K562 (cell line): ENCODE measurements at regions not wholly inside any gene's neighbourhood (a gene's known extent, or its start where the extent isn't known, plus 50 kb on each side); places are given as distances from the start of the nearest gene placed in this dataset.

Experiments
- ATAC-seq: fragments of 200-7000 bp; cut with Tn5 transposase; 3 replicates; pipeline ENCODE4 v1.9.1; 2020; ENCODE audit warnings: moderate library complexity
- BruUV-seq: library from RNA; stranded (reverse); fragments of 400-500 nt; replicated peaks from 2 replicates; lab custom pipeline; 2021; lab: Mats Ljungman, UMichigan
- CTCF ChIA-PET: fragments of 300-600 bp; formaldehyde crosslinking; extraction: SDS; loops from one replicate; lab custom pipeline; 2021; ENCODE audit warnings: low intra/inter-chr PET ratio; lab: Yijun Ruan, JAX
- POLR2A ChIA-PET: fragments of 300-600, 350-650 bp; sonication (Branson Sonifier 250); formaldehyde crosslinking; extraction: SDS; loops from one replicate; lab custom pipeline; 2021; ENCODE audit warnings: antibody characterized with exemption, inconsistent platforms; lab: Yijun Ruan, JAX
- DNase-seq, 4 experiments: peaks; one replicate each; pipeline versions ENCODE4 v3.0.0 to v3.0.0-alpha.2; 2011 to 2018; ENCODE audit warnings: low spot score in 3 of 4, mixed read lengths in 3 of 4; ENCODE audit errors: extremely low read depth in 1 of 4
- FAIRE-seq: peaks from 2 replicates; lab custom pipeline; 2011; peaks lifted over from hg19 to GRCh38; lab: Jason Lieb, UNC
- H2AFZ ChIP-seq: 2 replicates; pipeline ENCODE4 v1.6.0; 2011; ENCODE audit warnings: low read depth, low read length, control low read depth, inconsistent platforms
- H3K27ac ChIP-seq: fragments of 200-600 bp; 3 replicates; pipeline ENCODE4 v1.8.0; 2011; ENCODE audit warnings: low read depth, mild to moderate bottlenecking, control low read depth, inconsistent platforms, low read length, moderate library complexity, mixed read lengths; ENCODE audit errors: extremely low read depth
- H3K27me3 ChIP-seq, 2 experiments: fragments of 300-600 bp in 1 of 2; 2 replicates in 1 of 2; 3 replicates in 1 of 2; pipeline versions ENCODE4 v1.6.0 to v1.8.0; 2011; ENCODE audit warnings: inconsistent platforms in 2 of 2, low read length in 2 of 2, mild to moderate bottlenecking in 1 of 2, mixed read lengths in 1 of 2, moderate library complexity in 1 of 2; ENCODE audit not compliant: control insufficient read depth in 2 of 2, insufficient read depth in 2 of 2
- H3K36me3 ChIP-seq: fragments of 300-600 bp; 3 replicates; pipeline ENCODE4 v1.8.0; 2011; ENCODE audit warnings: mild to moderate bottlenecking, low read length, inconsistent platforms; ENCODE audit not compliant: control insufficient read depth, insufficient read depth
- H3K4me1 ChIP-seq, 2 experiments: fragments of 200-600 bp in 1 of 2; replicated peaks in 1 of 2; 2 replicates in 1 of 2; 3 replicates in 1 of 2; pipeline versions ENCODE4 v1.5.1 to v1.8.0; 2011; ENCODE audit warnings: inconsistent platforms in 2 of 2, low read length in 2 of 2, mild to moderate bottlenecking in 1 of 2, mixed read lengths in 1 of 2, moderate library complexity in 1 of 2; ENCODE audit not compliant: control insufficient read depth in 2 of 2, insufficient read depth in 2 of 2
- H3K4me2 ChIP-seq: 2 replicates; pipeline ENCODE4 v1.6.1; 2011; ENCODE audit warnings: low read length, control low read depth, inconsistent platforms, mixed read lengths; ENCODE audit not compliant: insufficient read depth
- H3K4me3 ChIP-seq: fragments of 200-600 bp; sonication (generic), shearing (Covaris generic); 2 replicates; pipeline ENCODE4 v1.5.1; 2016; ENCODE audit warnings: control low read depth, inconsistent platforms
- H3K79me2 ChIP-seq: fragments of 200-600 bp; 3 replicates; pipeline ENCODE4 v1.8.0; 2011; ENCODE audit warnings: low read length, inconsistent platforms; ENCODE audit not compliant: control insufficient read depth, insufficient read depth
- H3K9ac ChIP-seq, 2 experiments: 2 replicates each; pipeline versions ENCODE4 v1.6.0 to v1.6.1; 2011; ENCODE audit warnings: low read depth in 2 of 2, low read length in 2 of 2, control low read depth in 1 of 2, inconsistent platforms in 1 of 2, mild to moderate bottlenecking in 1 of 2, mixed read lengths in 1 of 2; ENCODE audit not compliant: insufficient read depth in 1 of 2
- H3K9me1 ChIP-seq: one replicate; pipeline ENCODE4 v1.6.0; 2011; ENCODE audit warnings: inconsistent platforms, mild to moderate bottlenecking, low read length, moderate library complexity; ENCODE audit not compliant: control insufficient read depth, insufficient read depth
- H3K9me3 ChIP-seq: replicated peaks from 2 replicates; pipeline ENCODE4 v1.5.1; 2011; ENCODE audit warnings: low read depth, low read length, inconsistent platforms; ENCODE audit not compliant: control insufficient read depth, insufficient read depth
- H4K20me1 ChIP-seq: replicated peaks from 2 replicates; pipeline ENCODE4 v1.6.1; 2011; ENCODE audit warnings: low read length, inconsistent platforms, mixed read lengths; ENCODE audit not compliant: control insufficient read depth, insufficient read depth
- CCNT2 ChIP-seq: IDR thresholded peaks from 2 replicates; pipeline ENCODE4 v1.6.1; 2011; ENCODE audit warnings: borderline replicate concordance, low read depth, mild to moderate bottlenecking, moderate library complexity, mixed read lengths, low read length; ENCODE audit not compliant: insufficient read length; ENCODE audit errors: extremely low read depth
- CREBBP ChIP-seq: IDR thresholded peaks from one replicate; pipeline ENCODE4 v1.6.1; 2012; ENCODE audit warnings: low read depth, mild to moderate bottlenecking, control low read depth, inconsistent platforms, low read length
- ERF ChIP-seq: fragments of 450-650 bp; formaldehyde crosslinking; IDR thresholded peaks from 2 replicates; pipeline ENCODE4 v1.4.0; 2020; ENCODE audit warnings: mild to moderate bottlenecking, mixed read lengths
- NR4A1 ChIP-seq, 2 experiments: fragments of 250-450 bp in 1 of 2; fragments of 450-650 bp in 1 of 2; sonication (Bioruptor Pico) in 1 of 2; IDR thresholded peaks; 2 replicates each; pipeline versions ENCODE4 v1.4.0 to v1.6.1; 2016 to 2020; ENCODE audit warnings: mild to moderate bottlenecking in 2 of 2, missing compliant biosample characterization in 1 of 2, missing genetic modification characterization in 1 of 2, moderate library complexity in 1 of 2
- RAD51 ChIP-seq: fragments of 450-650 bp; IDR thresholded peaks from 2 replicates; pipeline ENCODE4 v1.7.1; 2016; ENCODE audit warnings: low read depth, mild to moderate bottlenecking, borderline replicate concordance
- ZNF121 ChIP-seq: sonication (generic); formaldehyde crosslinking; conservative IDR thresholded peaks from 2 replicates; pipeline ENCODE4 v1.8.0; 2022; ENCODE audit warnings: missing genetic modification reagents
- ZNF586 ChIP-seq: fragments of 450-650 bp; formaldehyde crosslinking; conservative IDR thresholded peaks from 2 replicates; pipeline ENCODE4 v1.4.0; 2020; ENCODE audit warnings: mild to moderate bottlenecking, moderate library complexity
- ZNF75A ChIP-seq: fragments of 450-650 bp; formaldehyde crosslinking; IDR thresholded peaks from 2 replicates; pipeline ENCODE4 v1.4.0; 2020; ENCODE audit warnings: mild to moderate bottlenecking
- WGBS: fragments of 100-300 bp; shearing (Covaris generic); methylation state at CpG from one replicate; pipeline ENCODE4 v1.1.6; 2016; ENCODE audit warnings: low coverage, mixed read lengths; ENCODE audit not compliant: insufficient coverage; ENCODE audit errors: missing lambda C conversion rate; 5-methylcytosine and 5-hydroxymethylcytosine counted together
- in situ Hi-C: fragments of 300-500 bp; cut with MboI; formaldehyde crosslinking; loops from 4 replicates; pipeline ENCODE4 v1.15.0; 2018; ENCODE audit warnings: inconsistent platforms, mixed read lengths
- intact Hi-C: fragments of 100-400 bp; cut with micrococcal nuclease; formaldehyde crosslinking; loops from 2 replicates; pipeline ENCODE4 v1.14.2; 2022
- TF ChIP-seq, protein P1 (sequence below): sonication (generic); formaldehyde crosslinking; IDR thresholded peaks from 2 replicates; pipeline ENCODE4 v1.8.1; 2023; ENCODE audit warnings: mild to moderate bottlenecking, missing genetic modification reagents
- TF ChIP-seq, protein P2 (sequence below): sonication (generic); formaldehyde crosslinking; IDR thresholded peaks from 2 replicates; pipeline ENCODE4 v1.8.0; 2022; ENCODE audit warnings: mild to moderate bottlenecking, low read depth, missing genetic modification reagents
- TF ChIP-seq, protein P3 (sequence below): sonication (generic); formaldehyde crosslinking; IDR thresholded peaks from 2 replicates; pipeline ENCODE4 v1.8.1; 2023; ENCODE audit warnings: mild to moderate bottlenecking, missing genetic modification reagents
- TF ChIP-seq, protein P4 (sequence below): fragments of 250-450 bp; sonication (Bioruptor Pico); IDR thresholded peaks from 2 replicates; pipeline ENCODE4 v1.5.1; 2021; ENCODE audit warnings: mild to moderate bottlenecking

DNA sequence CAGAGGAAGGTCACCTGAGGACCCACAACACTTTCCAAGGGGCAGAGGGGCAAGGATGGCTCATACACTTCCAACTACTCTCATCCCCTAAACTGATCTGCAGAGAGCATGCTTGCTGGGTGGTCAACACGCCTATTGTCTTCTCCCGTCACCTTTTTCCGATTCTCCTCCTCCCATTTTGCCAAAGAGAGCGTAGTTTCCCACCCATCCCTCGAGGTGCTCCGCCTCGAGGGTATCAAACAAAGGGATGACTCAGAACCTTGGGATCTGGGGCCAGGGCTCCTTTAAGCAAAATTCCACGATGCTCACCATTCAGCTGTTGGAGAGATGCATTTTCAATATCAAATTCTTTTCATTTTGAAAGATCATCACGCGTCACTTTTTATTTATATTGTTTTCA is 507.5 kb upstream of the SULF2 start (continued):
- TF ChIP-seq RAD51 (no peak), ZNF121 (CRISPR knock-in tag) (no peak)
- TF ChIP-seq, protein P1, sequence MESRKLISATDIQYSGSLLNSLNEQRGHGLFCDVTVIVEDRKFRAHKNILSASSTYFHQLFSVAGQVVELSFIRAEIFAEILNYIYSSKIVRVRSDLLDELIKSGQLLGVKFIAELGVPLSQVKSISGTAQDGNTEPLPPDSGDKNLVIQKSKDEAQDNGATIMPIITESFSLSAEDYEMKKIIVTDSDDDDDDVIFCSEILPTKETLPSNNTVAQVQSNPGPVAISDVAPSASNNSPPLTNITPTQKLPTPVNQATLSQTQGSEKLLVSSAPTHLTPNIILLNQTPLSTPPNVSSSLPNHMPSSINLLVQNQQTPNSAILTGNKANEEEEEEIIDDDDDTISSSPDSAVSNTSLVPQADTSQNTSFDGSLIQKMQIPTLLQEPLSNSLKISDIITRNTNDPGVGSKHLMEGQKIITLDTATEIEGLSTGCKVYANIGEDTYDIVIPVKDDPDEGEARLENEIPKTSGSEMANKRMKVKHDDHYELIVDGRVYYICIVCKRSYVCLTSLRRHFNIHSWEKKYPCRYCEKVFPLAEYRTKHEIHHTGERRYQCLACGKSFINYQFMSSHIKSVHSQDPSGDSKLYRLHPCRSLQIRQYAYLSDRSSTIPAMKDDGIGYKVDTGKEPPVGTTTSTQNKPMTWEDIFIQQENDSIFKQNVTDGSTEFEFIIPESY (CRISPR knock-in tag), result no peak
- TF ChIP-seq, protein P2, sequence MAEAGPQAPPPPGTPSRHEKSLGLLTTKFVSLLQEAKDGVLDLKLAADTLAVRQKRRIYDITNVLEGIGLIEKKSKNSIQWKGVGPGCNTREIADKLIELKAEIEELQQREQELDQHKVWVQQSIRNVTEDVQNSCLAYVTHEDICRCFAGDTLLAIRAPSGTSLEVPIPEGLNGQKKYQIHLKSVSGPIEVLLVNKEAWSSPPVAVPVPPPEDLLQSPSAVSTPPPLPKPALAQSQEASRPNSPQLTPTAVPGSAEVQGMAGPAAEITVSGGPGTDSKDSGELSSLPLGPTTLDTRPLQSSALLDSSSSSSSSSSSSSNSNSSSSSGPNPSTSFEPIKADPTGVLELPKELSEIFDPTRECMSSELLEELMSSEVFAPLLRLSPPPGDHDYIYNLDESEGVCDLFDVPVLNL (CRISPR knock-in tag), result no peak

DNA sequence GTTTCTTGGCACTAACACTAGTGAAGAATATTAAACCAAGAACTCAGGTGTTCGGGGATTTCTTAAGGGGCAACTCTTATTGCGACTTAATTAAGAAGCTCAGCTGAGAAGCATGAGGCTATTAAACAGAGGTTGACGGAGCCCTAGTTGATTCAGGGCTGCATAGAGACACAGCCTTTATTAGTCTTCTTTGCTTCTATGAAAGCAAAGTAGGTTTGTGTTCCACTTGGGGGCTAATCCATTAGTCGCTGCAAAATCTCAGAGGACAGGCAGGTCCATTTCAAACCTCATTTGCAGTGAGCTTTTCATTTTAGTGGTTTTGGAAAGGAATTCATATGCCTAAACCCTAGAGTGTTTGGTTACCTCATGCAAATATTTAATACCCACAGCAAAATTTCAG is 506.6 kb upstream of the SULF2 start:
- Histone ChIP-seq H3K4me1 (no peaks in the 10 kb centered on the region), H3K27me3 (peaks cover 8 to 11% of the 10 kb centered on the region in 2 experiments; a peak in 4 of 5 replicates), H3K36me3 (no peaks in the 10 kb centered on the region), H4K20me1 (no peaks in the 10 kb centered on the region), H3K4me2 (no peak overlapping the region), H3K79me2 (no peaks in the 10 kb centered on the region), H3K4me3 (no peak overlapping the region), H3K9me1 (no peaks in the 10 kb centered on the region), H3K9me3 (no peaks in the 10 kb centered on the region), H3K27ac (no peak overlapping the region), H3K9ac (no peak overlapping the region), H2AFZ (no peak overlapping the region)
- BruUV-seq, result no TSS peak
- intact Hi-C loops, result no loop called here
- no peak for ATAC-seq
- no peak for FAIRE-seq
- 0% methylated on average over 4 of the region's 4 CpGs for WGBS
- in situ Hi-C loops, result no loop called here
- POLR2A ChIA-PET, result interaction anchor here (0.7 kb wide), 1 partner anchor 612 kb away, joined by 3 read pairs; no protein-coding TSS in a partner anchor
- DNase-seq, result no peak
- CTCF ChIA-PET, result no interaction called here
- TF ChIP-seq ZNF75A (CRISPR knock-in tag), result no peak
- TF ChIP-seq CREBBP, result no peak
- TF ChIP-seq NR4A1 (CRISPR knock-in tag; IDR thresholded peaks at IDR 0.05), result no peak
- TF ChIP-seq NR4A1 (tag; IDR thresholded peaks at IDR 0.05), result no peak
- no peak for TF ChIP-seq ZNF586 (CRISPR knock-in tag)
- TF ChIP-seq, protein P3, sequence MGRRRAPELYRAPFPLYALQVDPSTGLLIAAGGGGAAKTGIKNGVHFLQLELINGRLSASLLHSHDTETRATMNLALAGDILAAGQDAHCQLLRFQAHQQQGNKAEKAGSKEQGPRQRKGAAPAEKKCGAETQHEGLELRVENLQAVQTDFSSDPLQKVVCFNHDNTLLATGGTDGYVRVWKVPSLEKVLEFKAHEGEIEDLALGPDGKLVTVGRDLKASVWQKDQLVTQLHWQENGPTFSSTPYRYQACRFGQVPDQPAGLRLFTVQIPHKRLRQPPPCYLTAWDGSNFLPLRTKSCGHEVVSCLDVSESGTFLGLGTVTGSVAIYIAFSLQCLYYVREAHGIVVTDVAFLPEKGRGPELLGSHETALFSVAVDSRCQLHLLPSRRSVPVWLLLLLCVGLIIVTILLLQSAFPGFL (CRISPR knock-in tag), result no peak
- TF ChIP-seq ERF (CRISPR knock-in tag), result no peak
- no peak for TF ChIP-seq CCNT2
- TF ChIP-seq, protein P4, sequence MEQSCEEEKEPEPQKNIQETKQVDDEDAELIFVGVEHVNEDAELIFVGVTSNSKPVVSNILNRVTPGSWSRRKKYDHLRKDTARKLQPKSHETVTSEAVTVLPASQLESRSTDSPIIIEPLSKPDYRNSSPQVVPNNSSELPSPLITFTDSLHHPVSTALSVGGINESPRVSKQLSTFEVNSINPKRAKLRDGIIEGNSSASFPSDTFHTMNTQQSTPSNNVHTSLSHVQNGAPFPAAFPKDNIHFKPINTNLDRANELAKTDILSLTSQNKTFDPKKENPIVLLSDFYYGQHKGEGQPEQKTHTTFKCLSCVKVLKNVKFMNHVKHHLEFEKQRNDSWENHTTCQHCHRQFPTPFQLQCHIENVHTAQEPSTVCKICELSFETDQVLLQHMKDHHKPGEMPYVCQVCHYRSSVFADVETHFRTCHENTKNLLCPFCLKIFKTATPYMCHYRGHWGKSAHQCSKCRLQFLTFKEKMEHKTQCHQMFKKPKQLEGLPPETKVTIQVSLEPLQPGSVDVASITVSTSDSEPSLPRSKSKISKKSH (CRISPR knock-in tag), result no peak
